Activated B cell treated with CpG ODN at 0.5 μM for 24 hours (primary cell): ENCODE measurements at regions not wholly inside any gene's neighbourhood (a gene's known extent, or its start where the extent isn't known, plus 50 kb on each side); places are given as distances from the start of the nearest gene placed in this dataset.

Experiments
- ATAC-seq: fragments of 200-7000 bp; cut with Tn5 transposase; one replicate; pipeline ENCODE4 v1.10.0; 2021; ENCODE audit warnings: low read depth, mild to moderate bottlenecking, moderate library complexity
- CTCF ChIA-PET: fragments of 350-600 bp; sonication (Branson Sonifier 250); formaldehyde crosslinking; loops from one replicate; lab custom pipeline; 2021; ENCODE audit warnings: antibody characterized with exemption; lab: Charles Lee
- POLR2A ChIA-PET: fragments of 350-600 bp; sonication (Branson Sonifier 250); formaldehyde crosslinking; loops from one replicate; lab custom pipeline; 2021; ENCODE audit warnings: antibody characterized with exemption; lab: Charles Lee
- DNase-seq: peaks from one replicate; pipeline ENCODE4 v3.0.0; 2022
- H3K27ac Mint-ChIP-seq: one replicate; pipeline ENCODE4 v1.8.0; 2020; ENCODE audit warnings: mixed read lengths
- H3K27me3 Mint-ChIP-seq: one replicate; pipeline ENCODE4 v1.8.0; 2021; ENCODE audit warnings: mixed read lengths
- H3K36me3 Mint-ChIP-seq: one replicate; pipeline ENCODE4 v1.8.0; 2021; ENCODE audit warnings: low read depth, mixed read lengths
- H3K4me1 Mint-ChIP-seq: one replicate; pipeline ENCODE4 v1.8.0; 2021; ENCODE audit warnings: mixed read lengths
- H3K4me3 Mint-ChIP-seq: one replicate; pipeline ENCODE4 v1.8.0; 2020; ENCODE audit warnings: mild to moderate bottlenecking, mixed read lengths
- H3K9me3 Mint-ChIP-seq: one replicate; pipeline ENCODE4 v1.8.0; 2020; ENCODE audit warnings: mixed read lengths
- CTCF ChIP-seq: fragments of 200-600 bp; IDR thresholded peaks from one replicate; pipeline ENCODE4 v1.8.0; 2022; ENCODE audit warnings: antibody characterized with exemption, mild to moderate bottlenecking
- intact Hi-C: fragments of 100-400 bp; cut with micrococcal nuclease; formaldehyde crosslinking; loops from one replicate; pipeline ENCODE4 v1.15.1; 2024

GRCh38 chr13:106998664-106999063 is 430.7 kb upstream of the ARGLU1 start:
- CTCF ChIA-PET: no interaction called here
- H3K4me1 Mint-ChIP-seq: peaks cover 3% of the 10 kb centered on the region
- DNase-seq: no peak
- H3K36me3 Mint-ChIP-seq: no peaks in the 10 kb centered on the region
- no peaks in the 10 kb centered on the region for H3K27me3 Mint-ChIP-seq
- ATAC-seq: no peak
- intact Hi-C loops: no loop called here
- H3K4me3 Mint-ChIP-seq: no peak overlapping the region
- TF ChIP-seq CTCF: no peak
- POLR2A ChIA-PET: no interaction called here
- H3K27ac Mint-ChIP-seq: no peak overlapping the region
- peaks cover 5% of the 10 kb centered on the region for H3K9me3 Mint-ChIP-seq

GRCh38 chr13:106997696-106998095 is 429.8 kb upstream of the ARGLU1 start:
- Mint-ChIP-seq H3K4me3 (no peak overlapping the region), H3K27me3 (no peaks in the 10 kb centered on the region), H3K36me3 (no peaks in the 10 kb centered on the region), H3K27ac (no peak overlapping the region), H3K4me1 (peaks cover 3% of the 10 kb centered on the region), H3K9me3 (peaks cover 7% of the 10 kb centered on the region)
- DNase-seq: no peak
- no peak for TF ChIP-seq CTCF
- intact Hi-C loops: no loop called here
- POLR2A ChIA-PET: no interaction called here
- CTCF ChIA-PET: no interaction called here
- ATAC-seq: no peak

- ChIA-PET CTCF (no interaction called here), POLR2A (no interaction called here)
- H3K36me3 Mint-ChIP-seq: no peaks in the 10 kb centered on the region
- no peak for DNase-seq
- H3K9me3 Mint-ChIP-seq: peaks cover 12% of the 10 kb centered on the region
- TF ChIP-seq CTCF: no peak
- no peak overlapping the region for H3K27ac Mint-ChIP-seq
- H3K4me3 Mint-ChIP-seq: no peak overlapping the region
- ATAC-seq: no peak
- H3K27me3 Mint-ChIP-seq: no peaks in the 10 kb centered on the region
- intact Hi-C loops: no loop called here
- peaks cover 3% of the 10 kb centered on the region for H3K4me1 Mint-ChIP-seq
Observed at GRCh38 chr13:106996867-106997618, 429.1 kb upstream of the ARGLU1 start.

- no peaks in the 10 kb centered on the region for H3K36me3 Mint-ChIP-seq
- DNase-seq (no peak), ATAC-seq (no peak)
- TF ChIP-seq CTCF: no peak
- H3K27ac Mint-ChIP-seq: no peak overlapping the region
- ChIA-PET POLR2A (no interaction called here), CTCF (no interaction called here)
- intact Hi-C loops: no loop called here
- H3K9me3 Mint-ChIP-seq: peaks cover 8% of the 10 kb centered on the region
- no peaks in the 10 kb centered on the region for H3K27me3 Mint-ChIP-seq
- no peak overlapping the region for H3K4me3 Mint-ChIP-seq
- no peaks in the 10 kb centered on the region for H3K4me1 Mint-ChIP-seq
Observed at GRCh38 chr13:106990594-106990993, 422.7 kb upstream of the ARGLU1 start.

GRCh38 chr13:106989876-106990275 is 421.9 kb upstream of the ARGLU1 start:
- ATAC-seq (no peak), DNase-seq (no peak)
- no peaks in the 10 kb centered on the region for H3K36me3 Mint-ChIP-seq
- no peaks in the 10 kb centered on the region for H3K27me3 Mint-ChIP-seq
- no peaks in the 10 kb centered on the region for H3K4me1 Mint-ChIP-seq
- ChIA-PET POLR2A (no interaction called here), CTCF (no interaction called here)
- no peak overlapping the region for H3K4me3 Mint-ChIP-seq
- no peak for TF ChIP-seq CTCF
- no peak overlapping the region for H3K27ac Mint-ChIP-seq
- intact Hi-C loops: no loop called here
- H3K9me3 Mint-ChIP-seq: peaks cover 8% of the 10 kb centered on the region
